Keratinocyte (primary cell): ENCODE measurements at regions not wholly inside any gene's neighbourhood (a gene's known extent, or its start where the extent isn't known, plus 50 kb on each side); places are given as distances from the start of the nearest gene placed in this dataset.

ENCODE experiments used
- DNase-seq: peaks from one replicate; pipeline ENCODE4 v3.0.0-alpha.2; 2011; ENCODE audit warnings: low read depth, missing footprints, low spot score
- FAIRE-seq: peaks from 2 replicates; lab custom pipeline; 2011; peaks lifted over from hg19 to GRCh38; lab: Jason Lieb, UNC
- H2AFZ ChIP-seq: 2 replicates; pipeline ENCODE4 v1.6.0; 2012; ENCODE audit warnings: low read length, control low read depth, inconsistent platforms; ENCODE audit not compliant: control insufficient read depth
- H3K27ac ChIP-seq: 2 replicates; pipeline ENCODE4 v1.5.1; 2011; ENCODE audit warnings: low read length; ENCODE audit not compliant: control insufficient read depth, insufficient read depth
- H3K27me3 ChIP-seq: 3 replicates; pipeline ENCODE4 v1.6.0; 2011; ENCODE audit warnings: low read length; ENCODE audit not compliant: control insufficient read depth, insufficient read depth; ENCODE audit errors: extremely low read depth
- H3K36me3 ChIP-seq, 2 experiments: 2 replicates in 1 of 2; 3 replicates in 1 of 2; pipeline ENCODE4 v1.5.1; 2011; ENCODE audit warnings: low read length in 2 of 2, mild to moderate bottlenecking in 1 of 2; ENCODE audit not compliant: control insufficient read depth in 2 of 2, insufficient read depth in 2 of 2; ENCODE audit errors: extremely low read depth in 1 of 2
- H3K4me1 ChIP-seq: 3 replicates; pipeline ENCODE4 v1.5.1; 2011; ENCODE audit warnings: low read length; ENCODE audit not compliant: control insufficient read depth, insufficient read depth; ENCODE audit errors: extremely low read depth
- H3K4me2 ChIP-seq: 3 replicates; pipeline ENCODE4 v1.6.0; 2011; ENCODE audit warnings: low read depth, low read length; ENCODE audit not compliant: control insufficient read depth, insufficient read depth; ENCODE audit errors: extremely low read depth
- H3K4me3 ChIP-seq, 3 experiments: fragments of 200-600 bp in 1 of 3; sonication (generic) in 1 of 3; 2 replicates in 2 of 3; 3 replicates in 1 of 3; pipeline ENCODE4 v1.5.1; 2011 to 2016; ENCODE audit warnings: low read length in 3 of 3, mild to moderate bottlenecking in 3 of 3, control low read depth in 2 of 3, inconsistent platforms in 1 of 3, low read depth in 1 of 3, mixed read lengths in 1 of 3, mixed run types in 1 of 3, moderate library complexity in 1 of 3; ENCODE audit not compliant: control insufficient read depth in 2 of 3, insufficient read depth in 2 of 3; ENCODE audit errors: extremely low read depth in 1 of 3
- H3K79me2 ChIP-seq: 2 replicates; pipeline ENCODE4 v1.6.0; 2012; ENCODE audit warnings: low read length; ENCODE audit not compliant: control insufficient read depth, insufficient read depth
- H3K9ac ChIP-seq: 3 replicates; pipeline ENCODE4 v1.6.0; 2011; ENCODE audit warnings: low read length; ENCODE audit not compliant: control insufficient read depth, insufficient read depth; ENCODE audit errors: extremely low read depth
- H3K9me1 ChIP-seq: 3 replicates; pipeline ENCODE4 v1.6.0; 2011; ENCODE audit warnings: low read length; ENCODE audit not compliant: control insufficient read depth, insufficient read depth; ENCODE audit errors: extremely low read depth
- H3K9me3 ChIP-seq: 2 replicates; pipeline ENCODE4 v1.5.1; 2012; ENCODE audit warnings: low read depth, low read length; ENCODE audit not compliant: control insufficient read depth
- H4K20me1 ChIP-seq: 3 replicates; pipeline ENCODE4 v1.6.0; 2011; ENCODE audit warnings: low read length; ENCODE audit not compliant: control insufficient read depth, insufficient read depth; ENCODE audit errors: extremely low read depth
- EZH2 ChIP-seq: IDR thresholded peaks from one replicate; pipeline ENCODE4 v1.6.1; 2012; ENCODE audit warnings: inconsistent platforms, mild to moderate bottlenecking, low read length, moderate library complexity
- dilution Hi-C: fragments of 300-500 bp; cut with MboI; formaldehyde crosslinking; loops from one replicate; pipeline ENCODE4 v1.7.0; 2020; ENCODE audit warnings: low sequenced_read_pairs; ENCODE audit not compliant: extremely low pct_ligation_motif_present
- TF ChIP-seq, protein P1 (sequence below), 3 experiments: IDR thresholded peaks in 1 of 3; conservative IDR thresholded peaks in 1 of 3; optimal IDR thresholded peaks in 1 of 3; 2 replicates in 2 of 3; 3 replicates in 1 of 3; pipeline versions ENCODE3 to v1.5.1; 2011; ENCODE audit warnings: low read length in 3 of 3, mild to moderate bottlenecking in 3 of 3, moderate library complexity in 2 of 3, control low read depth in 1 of 3, inconsistent platforms in 1 of 3; ENCODE audit not compliant: insufficient read depth in 2 of 3; ENCODE audit errors: extremely low read depth in 1 of 3

DNA sequence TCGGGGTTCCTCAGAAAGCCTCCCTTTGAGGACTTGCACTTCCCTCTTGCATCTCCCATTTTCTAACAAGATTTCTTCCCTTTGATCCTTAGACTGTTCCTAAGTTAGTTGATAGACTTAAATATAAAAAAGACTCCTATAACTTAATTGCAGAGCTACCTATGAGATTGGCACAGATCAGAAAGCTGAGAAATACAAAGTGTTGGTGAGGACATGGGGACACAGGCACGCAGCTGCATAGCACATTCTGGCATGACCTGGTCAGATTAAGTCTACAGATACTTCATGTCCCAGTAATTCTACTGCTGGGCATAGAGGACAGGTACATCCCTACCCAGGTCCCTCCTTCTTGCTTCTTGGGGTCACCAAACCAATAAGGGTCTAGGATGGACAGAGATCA is 141.7 kb upstream of the LHX5 start:
- FAIRE-seq (no peak), DNase-seq (no peak)
- no peaks in the 10 kb centered on the region for H3K9me1 ChIP-seq
- H3K27me3 ChIP-seq: peaks cover 20% of the 10 kb centered on the region
- H3K36me3 ChIP-seq: no peaks in the 10 kb centered on the region
- H4K20me1 ChIP-seq: no peaks in the 10 kb centered on the region
- no peaks in the 10 kb centered on the region for H3K79me2 ChIP-seq
- dilution Hi-C loops: no loop called here
- no peak overlapping the region for H2AFZ ChIP-seq
- no peak overlapping the region for H3K27ac ChIP-seq
- H3K9ac ChIP-seq: no peak overlapping the region
- H3K4me2 ChIP-seq: no peak overlapping the region
- no peaks in the 10 kb centered on the region for H3K9me3 ChIP-seq
- H3K4me1 ChIP-seq: no peaks in the 10 kb centered on the region
- no peak overlapping the region for H3K4me3 ChIP-seq
- TF ChIP-seq, protein P1, sequence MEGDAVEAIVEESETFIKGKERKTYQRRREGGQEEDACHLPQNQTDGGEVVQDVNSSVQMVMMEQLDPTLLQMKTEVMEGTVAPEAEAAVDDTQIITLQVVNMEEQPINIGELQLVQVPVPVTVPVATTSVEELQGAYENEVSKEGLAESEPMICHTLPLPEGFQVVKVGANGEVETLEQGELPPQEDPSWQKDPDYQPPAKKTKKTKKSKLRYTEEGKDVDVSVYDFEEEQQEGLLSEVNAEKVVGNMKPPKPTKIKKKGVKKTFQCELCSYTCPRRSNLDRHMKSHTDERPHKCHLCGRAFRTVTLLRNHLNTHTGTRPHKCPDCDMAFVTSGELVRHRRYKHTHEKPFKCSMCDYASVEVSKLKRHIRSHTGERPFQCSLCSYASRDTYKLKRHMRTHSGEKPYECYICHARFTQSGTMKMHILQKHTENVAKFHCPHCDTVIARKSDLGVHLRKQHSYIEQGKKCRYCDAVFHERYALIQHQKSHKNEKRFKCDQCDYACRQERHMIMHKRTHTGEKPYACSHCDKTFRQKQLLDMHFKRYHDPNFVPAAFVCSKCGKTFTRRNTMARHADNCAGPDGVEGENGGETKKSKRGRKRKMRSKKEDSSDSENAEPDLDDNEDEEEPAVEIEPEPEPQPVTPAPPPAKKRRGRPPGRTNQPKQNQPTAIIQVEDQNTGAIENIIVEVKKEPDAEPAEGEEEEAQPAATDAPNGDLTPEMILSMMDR (optimal IDR thresholded peaks at IDR 0.05 in 1 of 3, IDR thresholded peaks at IDR 0.05 in 1 of 3, conservative IDR thresholded peaks at IDR 0.05 in 1 of 3; ENCODE audit: extremely low read depth in 1 of 3, insufficient read depth in 2 of 3, low read length in 3 of 3): no peak
- TF ChIP-seq EZH2: no peak

DNA sequence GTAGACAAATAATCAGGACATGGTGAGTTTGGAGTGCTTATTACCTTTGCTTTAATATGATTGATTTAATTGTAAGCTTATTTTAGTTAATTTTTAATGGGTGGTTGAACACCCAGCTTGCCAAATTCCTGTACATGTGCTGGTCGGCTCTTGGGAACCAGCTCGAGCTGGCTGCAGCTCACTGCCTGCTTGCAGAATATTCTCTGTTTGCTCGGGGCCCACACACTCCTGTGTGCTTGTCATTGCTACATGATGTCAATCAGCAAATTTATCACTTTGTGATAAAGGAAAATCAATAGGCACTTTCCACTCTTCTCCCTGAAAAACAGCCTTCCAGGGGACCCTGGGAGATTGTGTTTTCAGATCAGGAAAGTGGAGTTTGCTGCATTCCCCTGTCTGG is 141.1 kb upstream of the LHX5 start:
- no peak for DNase-seq
- Histone ChIP-seq H3K9me1 (no peaks in the 10 kb centered on the region), H4K20me1 (no peaks in the 10 kb centered on the region), H3K4me2 (no peak overlapping the region), H3K4me3 (no peak overlapping the region), H3K9me3 (no peaks in the 10 kb centered on the region), H3K27me3 (peaks cover 20% of the 10 kb centered on the region), H2AFZ (no peak overlapping the region), H3K36me3 (no peaks in the 10 kb centered on the region), H3K9ac (no peak overlapping the region), H3K79me2 (no peaks in the 10 kb centered on the region), H3K4me1 (no peaks in the 10 kb centered on the region), H3K27ac (no peak overlapping the region)
- TF ChIP-seq, protein P1 (optimal IDR thresholded peaks at IDR 0.05 in 1 of 3, IDR thresholded peaks at IDR 0.05 in 1 of 3, conservative IDR thresholded peaks at IDR 0.05 in 1 of 3; ENCODE audit: extremely low read depth in 1 of 3, insufficient read depth in 2 of 3, low read length in 3 of 3): no peak
- no peak for TF ChIP-seq EZH2
- no peak for FAIRE-seq
- dilution Hi-C loops: no loop called here
